Muscle of arm (tissue), 1 donor: ENCODE measurements at regions not wholly inside any gene's neighbourhood (a gene's known extent, or its start where the extent isn't known, plus 50 kb on each side); places are given as distances from the start of the nearest gene placed in this dataset.

Experiments used
- DNase-seq: peaks from one replicate; pipeline ENCODE4 v3.0.0-alpha.2; 2013

DNA sequence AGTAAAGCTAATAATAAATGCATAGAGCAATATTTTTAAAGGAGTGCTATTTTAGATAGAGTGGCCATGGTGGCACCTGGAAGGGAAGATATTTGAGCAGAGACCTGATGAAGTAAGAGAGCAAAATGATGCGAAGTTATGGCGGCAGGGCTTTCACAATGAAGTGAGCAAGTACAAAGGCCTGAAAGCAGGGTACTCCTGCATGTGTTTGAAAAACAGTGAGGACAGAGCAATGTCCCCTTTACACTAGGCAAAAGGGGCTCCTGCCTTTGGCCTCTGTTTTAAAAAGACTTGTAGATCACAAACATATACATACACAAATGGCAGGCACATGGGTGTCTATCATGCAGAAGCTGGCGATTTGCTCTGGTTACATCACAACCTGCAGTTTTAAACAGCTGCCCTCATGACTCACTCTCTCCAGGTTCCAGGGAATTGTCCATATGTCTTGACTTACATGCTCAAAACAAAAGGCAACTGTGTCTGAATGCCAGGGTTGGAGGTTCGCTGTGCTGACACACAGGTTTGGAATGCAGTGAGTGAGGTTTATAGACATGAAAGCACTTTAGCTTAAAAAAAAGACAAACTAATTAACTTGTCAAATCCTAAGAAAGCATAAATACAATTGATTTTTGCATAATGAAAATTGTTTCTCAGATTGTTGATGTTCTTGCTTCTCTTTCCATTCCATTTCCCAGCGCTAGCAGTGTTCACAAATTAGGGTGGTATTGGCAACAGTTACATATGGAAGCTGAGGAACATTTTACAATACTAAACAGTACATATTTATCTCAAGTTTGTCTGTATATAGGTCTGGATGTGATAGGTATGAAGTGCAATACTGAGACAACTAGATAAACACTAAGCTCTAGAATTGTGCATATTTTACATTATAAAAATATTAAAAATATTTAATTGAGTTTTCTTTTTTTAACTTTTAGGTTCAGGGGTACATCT is 313.9 kb downstream of the BARHL2 start:
- DNase-seq = peak; percentile 53

- no peak for DNase-seq
These were observed 317.0 kb downstream of the BARHL2 start for GRCh38 chr1:90400131-90400530.

DNA sequence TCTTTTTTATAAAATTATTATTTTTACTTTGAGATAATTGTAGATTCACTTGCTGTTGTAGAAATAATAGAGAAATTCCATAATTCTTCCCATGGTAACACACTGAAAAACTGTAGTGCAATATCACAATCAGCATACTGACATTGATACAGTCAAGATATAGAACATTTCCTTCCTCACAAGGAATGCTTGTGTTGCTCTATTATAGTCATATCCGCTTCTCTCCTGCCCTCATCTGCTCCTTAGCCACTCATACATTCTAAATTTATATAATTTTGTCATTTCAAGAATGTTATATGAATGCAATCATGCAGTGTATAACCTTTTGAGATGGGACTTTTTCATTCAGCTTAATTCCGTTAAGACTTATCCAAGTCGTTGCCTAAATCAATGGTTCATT is 320.2 kb downstream of the BARHL2 start:
- DNase-seq = no peak

DNA sequence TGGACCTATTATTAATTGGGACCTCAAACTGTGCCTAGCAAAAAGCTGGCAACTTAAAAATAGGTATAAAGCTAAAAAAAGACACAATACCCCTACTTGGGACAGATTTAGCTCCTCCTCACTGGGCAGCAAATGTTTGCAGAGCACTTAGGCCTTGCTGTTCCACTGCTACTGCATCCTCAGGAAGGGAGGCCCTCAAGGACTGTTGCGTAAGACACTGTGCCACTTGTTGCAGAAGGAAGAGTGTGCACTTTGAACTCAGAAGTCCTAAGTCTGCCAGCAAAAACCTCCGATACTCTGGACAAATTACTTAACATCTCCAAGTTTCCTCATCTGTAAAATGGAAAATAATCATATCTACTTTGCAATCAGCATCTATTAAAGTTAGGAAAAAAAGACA is 322.9 kb downstream of the BARHL2 start:
- no peak for DNase-seq

DNA sequence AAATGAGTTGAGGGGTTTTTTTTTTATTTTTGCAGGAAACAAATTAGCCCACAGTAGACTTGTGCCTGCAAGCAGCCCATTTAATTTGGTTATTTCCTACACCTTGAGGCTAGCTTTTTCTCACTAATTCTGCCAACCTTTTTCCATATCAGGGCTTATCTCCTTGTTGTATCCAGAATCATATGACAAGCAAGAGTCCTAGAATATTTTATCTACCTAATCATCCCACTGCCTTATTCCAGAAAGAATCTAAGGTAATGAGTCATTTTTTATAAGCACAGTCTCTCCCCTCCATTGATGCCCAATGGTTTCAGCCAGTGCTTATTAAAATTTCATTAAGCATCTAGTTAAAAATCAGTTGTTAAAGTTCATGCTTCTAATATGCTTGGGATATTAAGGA is 324.1 kb downstream of the BARHL2 start:
- DNase-seq = no peak

DNA sequence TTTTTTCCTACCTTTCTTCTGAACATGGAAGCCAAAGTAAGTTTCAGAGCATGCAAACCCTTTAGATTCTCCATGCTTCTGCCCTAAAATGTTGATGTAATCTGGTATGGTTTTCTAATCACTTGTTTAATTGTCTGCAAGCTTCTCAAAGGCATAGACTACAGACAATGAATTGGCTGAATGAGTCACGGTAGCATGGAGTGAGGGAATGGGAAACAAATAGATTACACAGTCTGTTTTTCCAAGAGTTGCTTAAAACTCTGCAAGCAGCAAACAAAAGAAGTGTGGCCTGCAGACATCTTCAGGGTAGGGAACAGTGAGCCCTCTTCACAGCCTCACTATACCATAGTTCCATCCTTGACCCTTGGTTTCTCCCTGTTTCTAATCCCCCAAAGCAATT is 326.0 kb downstream of the BARHL2 start:
- no peak for DNase-seq

DNA sequence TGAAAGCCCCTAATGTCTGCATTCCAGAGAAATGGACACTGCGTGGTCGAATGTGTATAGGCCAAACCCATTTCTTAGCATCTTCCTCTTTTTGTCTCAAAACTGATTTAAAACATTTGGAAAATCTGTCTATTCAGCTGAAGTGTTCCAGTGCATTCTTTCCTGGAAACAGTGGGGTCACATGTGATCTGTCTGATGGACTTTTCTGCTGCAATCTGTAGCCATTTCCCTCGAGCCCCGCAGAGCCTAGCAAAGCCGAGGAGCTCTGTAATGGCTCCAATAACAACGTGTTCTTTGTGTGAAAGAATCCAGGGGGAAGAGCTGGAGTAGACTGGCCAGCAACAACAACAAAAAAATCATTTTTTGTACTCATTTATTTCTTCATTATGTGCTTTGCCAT is 329.3 kb downstream of the BARHL2 start:
- DNase-seq = peak; percentile 54

DNA sequence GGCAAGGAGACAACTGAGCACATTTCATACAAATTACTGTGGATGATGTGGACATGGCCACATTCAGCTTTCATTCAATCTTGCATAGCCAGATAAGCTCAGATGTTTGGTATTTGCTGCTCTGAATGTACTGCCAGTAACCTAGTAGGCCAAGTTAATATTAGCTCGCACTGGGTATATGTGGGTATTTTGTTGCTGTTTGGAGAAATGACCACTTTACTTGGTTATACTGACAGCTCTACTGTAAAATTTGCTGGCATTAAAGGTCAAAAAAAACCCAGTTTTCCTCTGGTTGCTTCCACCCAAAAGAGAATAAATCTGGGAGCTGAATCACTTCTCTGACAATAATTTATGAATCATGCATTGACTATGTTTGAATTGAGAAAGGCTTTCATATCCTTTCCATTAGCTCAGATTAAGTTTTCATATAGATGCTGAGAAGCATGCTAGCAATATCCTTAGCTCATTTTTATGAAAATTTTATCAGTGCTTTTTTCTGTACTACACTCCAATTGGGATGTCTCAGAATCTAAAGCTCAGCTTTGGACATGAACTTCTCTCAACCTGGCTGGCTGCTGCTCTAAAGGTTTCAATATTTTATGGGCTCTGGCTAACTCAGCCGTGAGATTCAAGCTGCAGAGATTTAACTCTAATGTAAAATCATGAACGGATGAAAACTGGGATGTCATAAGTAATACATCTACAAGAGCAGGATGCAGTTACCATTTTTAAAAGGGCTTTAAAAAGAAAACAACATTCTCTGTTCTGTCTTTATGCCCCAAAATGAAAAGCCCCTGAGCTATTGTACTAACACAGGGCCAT is 330.0 kb downstream of the BARHL2 start:
- peak; percentile 31 for DNase-seq

DNA sequence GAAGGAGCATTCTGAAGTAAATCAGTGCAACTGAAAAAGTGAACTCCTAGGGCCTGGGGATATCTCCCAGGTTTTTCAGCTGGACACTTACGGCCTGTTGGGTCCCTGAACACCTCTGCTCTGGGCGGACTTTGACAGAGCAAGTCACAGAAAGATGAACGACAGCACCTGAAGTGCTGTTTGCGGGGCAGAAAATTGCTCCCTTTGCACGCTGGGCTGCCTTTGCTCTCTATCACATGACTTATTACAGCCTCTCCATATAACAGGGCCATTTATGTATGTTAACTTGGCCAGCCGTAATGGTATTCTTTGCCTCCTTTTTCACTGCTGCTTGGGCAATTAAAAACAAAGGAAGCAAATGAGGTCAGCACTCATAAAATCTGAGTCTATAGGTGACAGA is 332.9 kb downstream of the BARHL2 start:
- no peak for DNase-seq

DNA sequence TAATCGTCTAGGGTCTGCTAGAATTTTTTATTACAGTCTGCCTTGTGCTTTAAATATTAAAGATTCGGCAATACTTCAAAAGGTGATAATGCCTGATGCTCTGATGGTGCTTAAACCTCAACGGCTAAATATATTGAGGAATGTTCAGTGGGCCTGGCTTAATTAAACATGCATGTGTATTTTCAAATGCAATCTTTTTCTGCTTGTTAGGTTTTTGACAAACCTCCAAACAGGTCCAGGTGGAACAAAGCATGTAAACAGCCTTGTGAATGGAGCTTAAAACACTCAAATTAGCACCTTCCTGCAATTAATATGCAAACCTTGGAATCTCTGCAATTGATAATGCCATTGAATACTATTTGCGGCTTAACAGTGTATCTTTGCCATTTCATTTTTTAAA is 334.9 kb downstream of the BARHL2 start:
- DNase-seq = no peak

DNA sequence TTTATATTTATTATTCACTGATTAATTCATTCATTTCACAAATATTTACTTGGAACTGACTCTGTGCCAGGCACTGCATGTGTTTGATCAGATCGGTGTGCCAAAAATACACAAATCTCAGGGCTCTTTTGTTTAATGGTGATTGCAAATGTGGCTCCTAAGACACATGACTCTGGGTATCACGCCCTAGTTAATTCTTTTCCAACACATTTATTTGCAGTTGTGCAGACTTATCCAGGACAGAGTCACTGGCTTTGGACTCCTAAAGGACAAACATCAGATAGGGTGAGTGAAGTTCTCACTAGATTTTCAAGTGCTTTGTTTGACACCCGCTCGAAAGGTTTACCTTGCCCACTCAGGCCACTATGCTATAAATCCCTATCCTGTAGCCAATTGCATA is 335.5 kb downstream of the BARHL2 start:
- DNase-seq = no peak

DNA sequence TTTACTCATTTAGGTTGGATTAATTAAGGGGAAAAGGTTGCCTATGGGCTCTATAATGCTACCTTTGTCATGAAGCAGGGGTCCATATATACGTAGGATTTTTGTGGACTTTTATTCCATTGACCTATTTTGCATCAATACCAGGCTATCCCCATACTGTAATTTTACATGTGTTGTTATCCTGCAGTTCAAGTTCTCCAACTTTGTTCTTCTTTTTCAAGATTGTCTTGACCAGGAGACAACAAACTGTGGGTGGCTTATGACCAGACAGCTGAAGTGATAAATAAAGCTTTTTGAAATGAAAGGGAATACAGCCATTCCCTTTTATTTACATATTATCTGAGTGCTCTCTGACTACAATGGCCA is 345.7 kb downstream of the BARHL2 start:
- DNase-seq = no peak

GRCh38 chr1:90370686-90371447 is 346.2 kb downstream of the BARHL2 start:
- no peak for DNase-seq

- no peak for DNase-seq
These were observed 354.9 kb downstream of the BARHL2 start for GRCh38 chr1:90362163-90362562.

DNA sequence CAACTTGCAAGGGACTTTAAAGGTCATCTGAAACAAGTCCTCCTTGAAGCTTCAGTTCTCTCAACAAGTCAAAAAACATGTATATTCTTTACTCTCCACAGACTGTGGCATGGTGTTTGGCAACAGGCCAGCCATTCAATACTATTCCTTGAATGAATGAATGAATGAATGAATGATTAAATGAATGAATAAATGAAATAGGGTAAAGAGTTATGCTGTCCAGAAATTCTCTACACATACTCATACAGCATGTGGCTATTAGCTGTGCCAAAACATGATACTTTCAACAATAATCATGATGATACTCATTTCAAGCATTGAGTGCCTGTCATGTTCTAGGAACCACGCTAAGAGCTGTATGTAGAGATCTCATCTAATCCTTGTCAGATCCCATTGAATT is 356.1 kb downstream of the BARHL2 start:
- DNase-seq = no peak

GRCh38 chr1:90359994-90360393 is 357.1 kb downstream of the BARHL2 start:
- no peak for DNase-seq

DNA sequence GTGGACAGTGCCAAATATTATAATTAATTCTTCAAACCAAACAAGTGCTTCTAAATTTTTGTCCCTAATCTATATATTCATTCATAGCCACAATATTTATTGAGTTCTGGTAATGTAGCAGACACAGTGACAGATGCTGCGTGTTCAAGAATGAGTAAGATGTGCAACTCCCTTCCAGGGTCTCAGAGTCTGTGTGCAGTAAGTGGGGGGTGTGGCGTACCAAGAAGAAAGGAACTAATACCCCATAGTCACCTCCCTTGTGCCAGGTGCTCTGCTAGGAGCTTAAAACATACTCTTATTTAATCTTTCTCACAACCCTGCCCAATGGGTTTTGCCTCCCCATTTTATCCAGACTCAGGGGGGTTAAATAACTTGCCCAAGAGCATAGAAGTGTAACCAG is 358.7 kb downstream of the BARHL2 start:
- DNase-seq = no peak

DNA sequence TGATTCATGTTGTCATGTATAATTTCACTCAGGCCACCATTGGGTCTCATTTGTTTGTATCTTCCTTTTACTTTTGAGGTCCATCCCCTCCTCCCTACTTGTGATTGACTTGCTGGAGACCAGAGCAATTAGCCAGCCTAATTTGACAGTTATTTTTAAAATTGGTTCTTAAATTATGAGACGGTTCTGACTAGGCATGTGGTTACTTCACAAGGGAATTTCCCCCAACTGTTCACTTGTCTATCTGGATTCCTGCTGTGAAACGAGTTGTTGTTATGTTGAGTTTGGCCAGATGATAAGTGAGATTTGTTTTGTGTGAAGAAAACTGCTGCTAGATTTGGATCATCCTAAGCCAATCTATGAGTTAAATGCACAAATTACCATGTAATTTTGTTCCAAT is 359.1 kb downstream of the BARHL2 start:
- no peak for DNase-seq

- no peak for DNase-seq
These were observed 360.1 kb downstream of the BARHL2 start for GRCh38 chr1:90356991-90357390.

GRCh38 chr1:90356101-90356500 is 361.0 kb downstream of the BARHL2 start:
- no peak for DNase-seq

- DNase-seq = no peak
These were observed 359.8 kb downstream of the ZNF326 start for GRCh38 chr1:90354704-90355103.

GRCh38 chr1:90351019-90351418 is 356.1 kb downstream of the ZNF326 start:
- DNase-seq = no peak
